Prostate gland (tissue), 2 donors: ENCODE measurements at regions not wholly inside any gene's neighbourhood (a gene's known extent, or its start where the extent isn't known, plus 50 kb on each side); places are given as distances from the start of the nearest gene placed in this dataset.

Source experiments
- DNase-seq: peaks from one replicate; pipeline ENCODE4 v3.0.0-alpha.2; 2019; ENCODE audit warnings: low spot score
- H3K27ac ChIP-seq, 2 donors: fragments of 200-600 bp; sonication (generic); 2 replicates each; pipeline ENCODE4 v1.5.1; 2017 to 2019
- H3K27me3 ChIP-seq: fragments of 200-600 bp; sonication (generic); replicated peaks from 2 replicates; pipeline ENCODE4 v1.5.1; 2019; ENCODE audit not compliant: insufficient read depth
- H3K36me3 ChIP-seq, 2 donors: fragments of 200-600 bp; sonication (generic); 1 replicate in 1 of 2; 2 replicates in 1 of 2; pipeline versions ENCODE4 v1.5.1 to v1.8.1; 2017 to 2019
- H3K4me1 ChIP-seq: fragments of 200-600 bp; sonication (generic); replicated peaks from 2 replicates; pipeline ENCODE4 v1.5.1; 2019
- H3K4me3 ChIP-seq, 2 donors: fragments of 200-600 bp; sonication (generic); 2 replicates each; pipeline ENCODE4 v1.5.1; 2017 to 2019
- H3K9me3 ChIP-seq: fragments of 200-600 bp; sonication (generic); 2 replicates; pipeline ENCODE4 v1.5.1; 2017
- CTCF ChIP-seq, 4 experiments: fragments of 200-600 bp in 2 of 4; fragments of 450-650 bp in 2 of 4; sonication (generic) in 2 of 4; IDR thresholded peaks; 1 replicate in 3 of 4; 2 replicates in 1 of 4; pipeline ENCODE4 v1.5.1; 2016 to 2019; ENCODE audit warnings: antibody characterized with exemption in 4 of 4, mild to moderate bottlenecking in 2 of 4, moderate library complexity in 2 of 4
- POLR2A ChIP-seq: fragments of 450-650 bp; IDR thresholded peaks from one replicate; pipeline ENCODE4 v1.6.1; 2016; ENCODE audit warnings: antibody characterized with exemption, mild to moderate bottlenecking
- POLR2AphosphoS5 ChIP-seq: sonication (generic); formaldehyde crosslinking; IDR thresholded peaks from one replicate; pipeline ENCODE4 v1.6.1; 2017; ENCODE audit warnings: antibody characterized with exemption
- WGBS: methylation state at CpG from one replicate; pipeline ENCODE4 v1.1.5; 2018; 5-methylcytosine and 5-hydroxymethylcytosine counted together
- intact Hi-C: fragments of 100-400 bp; cut with DNase I; formaldehyde crosslinking; loops from one replicate; pipeline ENCODE4 v1.14.2; 2022

GRCh38 chr11:80414181-80415165, 973.6 kb upstream of the TENM4 start:
- no peak for DNase-seq
- no peaks in the 10 kb centered on the region for H3K36me3 ChIP-seq
- H3K27ac ChIP-seq: no peak overlapping the region
- no peak overlapping the region for H3K4me3 ChIP-seq
- no peaks in the 10 kb centered on the region for H3K27me3 ChIP-seq
- intact Hi-C loops: no loop called here
- no peaks in the 10 kb centered on the region for H3K9me3 ChIP-seq
- WGBS: 60% methylated on average over 7 of the region's 7 CpGs
- H3K4me1 ChIP-seq: no peaks in the 10 kb centered on the region
- TF ChIP-seq CTCF (IDR thresholded peaks at IDR 0.05) (no peak), POLR2A (no peak), POLR2AphosphoS5 (no peak)

GRCh38 chr11:80412604-80413003, 971.8 kb upstream of the TENM4 start:
- WGBS: 66% methylated on average over 5 of the region's 5 CpGs

GRCh38 chr11:80393210-80393609, 952.4 kb upstream of the TENM4 start:
- Histone ChIP-seq H3K9me3 (no peaks in the 10 kb centered on the region), H3K27ac (no peak overlapping the region), H3K36me3 (no peaks in the 10 kb centered on the region), H3K4me3 (no peak overlapping the region), H3K4me1 (no peaks in the 10 kb centered on the region), H3K27me3 (no peaks in the 10 kb centered on the region)
- intact Hi-C loops: no loop called here
- no peak for DNase-seq
- 62% methylated on average over 3 of the region's 3 CpGs for whole genome bisulfite sequencing
- TF ChIP-seq POLR2A: no peak
- no peak for TF ChIP-seq CTCF (IDR thresholded peaks at IDR 0.05)

More at GRCh38 chr11:80412604-80413003, 971.8 kb upstream of the TENM4 start:
- DNase-seq: no peak
- Histone ChIP-seq H3K4me1 (no peaks in the 10 kb centered on the region), H3K27ac (no peak overlapping the region), H3K9me3 (no peaks in the 10 kb centered on the region), H3K4me3 (no peak overlapping the region), H3K27me3 (no peaks in the 10 kb centered on the region), H3K36me3 (no peaks in the 10 kb centered on the region)
- TF ChIP-seq POLR2A (no peak), POLR2AphosphoS5 (no peak), CTCF (IDR thresholded peaks at IDR 0.05) (no peak)
- intact Hi-C loops: no loop called here

GRCh38 chr11:80390505-80390904, 949.7 kb upstream of the TENM4 start:
- intact Hi-C loops: no loop called here
- TF ChIP-seq POLR2A: no peak
- TF ChIP-seq POLR2AphosphoS5: no peak
- TF ChIP-seq CTCF (IDR thresholded peaks at IDR 0.05): no peak

GRCh38 chr11:80388536-80388935, 947.7 kb upstream of the TENM4 start:
- WGBS: 38% methylated on average over 4 of the region's 4 CpGs
- Histone ChIP-seq H3K27ac (no peak overlapping the region), H3K9me3 (no peaks in the 10 kb centered on the region), H3K4me3 (no peak overlapping the region), H3K27me3 (no peaks in the 10 kb centered on the region), H3K4me1 (peaks cover 3% of the 10 kb centered on the region), H3K36me3 (no peaks in the 10 kb centered on the region)
- TF ChIP-seq CTCF (IDR thresholded peaks at IDR 0.05) (no peak), POLR2AphosphoS5 (no peak), POLR2A (no peak)
- intact Hi-C loops: no loop called here
- no peak for DNase-seq

More at GRCh38 chr11:80390505-80390904, 949.7 kb upstream of the TENM4 start:
- WGBS: 62% methylated on average over 2 of the region's 2 CpGs
- H3K4me3 ChIP-seq: no peak overlapping the region
- no peaks in the 10 kb centered on the region for H3K9me3 ChIP-seq
- H3K27ac ChIP-seq: no peak overlapping the region
- no peaks in the 10 kb centered on the region for H3K36me3 ChIP-seq
- DNase-seq: no peak
- no peaks in the 10 kb centered on the region for H3K27me3 ChIP-seq
- no peaks in the 10 kb centered on the region for H3K4me1 ChIP-seq
